Right atrium auricular region (tissue), 2 donors: ENCODE measurements at regions not wholly inside any gene's neighbourhood (a gene's known extent, or its start where the extent isn't known, plus 50 kb on each side); places are given as distances from the start of the nearest gene placed in this dataset.
"Not testable (repeated sequence)": the region's sequence is repeated elsewhere in the genome, so short reads cannot be mapped to it uniquely, and the experiment has no call there.

Source experiments
- DNase-seq: peaks from one replicate; pipeline ENCODE4 v3.0.0-alpha.2; 2019; ENCODE audit warnings: low spot score
- H3K27ac ChIP-seq, 2 donors: fragments of 200-600 bp; sonication (generic); 1 replicate in 1 of 2; 2 replicates in 1 of 2; pipeline ENCODE4 v1.5.1; 2016 to 2019
- H3K27me3 ChIP-seq, 2 donors: fragments of 200-600 bp; sonication (generic); one replicate each; pipeline versions ENCODE4 v1.5.1 to v1.6.0; 2017 to 2019
- H3K36me3 ChIP-seq: fragments of 200-600 bp; sonication (generic); one replicate; pipeline ENCODE4 v1.5.1; 2016
- H3K4me1 ChIP-seq, 2 donors: fragments of 200-600 bp; sonication (generic); one replicate each; pipeline versions ENCODE4 v1.5.1 to v1.6.0; 2017 to 2019
- H3K4me3 ChIP-seq, 2 donors: fragments of 200-600 bp; sonication (generic); 1 replicate in 1 of 2; 2 replicates in 1 of 2; pipeline ENCODE4 v1.5.1; 2017 to 2019; ENCODE audit warnings: mild to moderate bottlenecking in 1 of 2, moderate library complexity in 1 of 2
- H3K9me3 ChIP-seq, 2 donors: fragments of 200-600 bp; sonication (generic); one replicate each; pipeline ENCODE4 v1.5.1; 2019
- TF ChIP-seq, protein P1 (sequence below), 2 donors: fragments of 200-600 bp; sonication (generic); IDR thresholded peaks; one replicate each; pipeline ENCODE4 v1.5.1; 2019; ENCODE audit warnings: antibody characterized with exemption in 2 of 2

DNA sequence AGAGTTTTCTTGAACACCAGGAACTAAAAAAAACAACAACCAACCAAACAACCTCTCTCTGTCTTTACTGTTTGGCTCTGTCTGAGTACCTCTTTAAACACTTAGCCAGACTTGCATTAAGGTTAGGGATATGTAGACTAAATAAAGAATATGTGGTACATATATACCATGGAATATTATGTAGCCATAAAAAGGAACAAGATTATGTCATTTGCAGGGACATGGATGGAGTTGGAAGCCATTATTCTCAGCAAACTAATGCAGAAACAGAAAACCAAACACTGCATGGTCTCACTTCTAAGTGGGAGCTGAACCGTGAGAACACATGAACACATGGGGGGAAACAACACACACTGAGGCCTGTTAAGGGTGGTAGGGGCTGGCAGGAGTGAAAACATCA lies 116.0 kb upstream of the ANTXRL start:
- no peaks in the 10 kb centered on the region for H3K4me1 ChIP-seq
- DNase-seq: no peak
- TF ChIP-seq, protein P1, sequence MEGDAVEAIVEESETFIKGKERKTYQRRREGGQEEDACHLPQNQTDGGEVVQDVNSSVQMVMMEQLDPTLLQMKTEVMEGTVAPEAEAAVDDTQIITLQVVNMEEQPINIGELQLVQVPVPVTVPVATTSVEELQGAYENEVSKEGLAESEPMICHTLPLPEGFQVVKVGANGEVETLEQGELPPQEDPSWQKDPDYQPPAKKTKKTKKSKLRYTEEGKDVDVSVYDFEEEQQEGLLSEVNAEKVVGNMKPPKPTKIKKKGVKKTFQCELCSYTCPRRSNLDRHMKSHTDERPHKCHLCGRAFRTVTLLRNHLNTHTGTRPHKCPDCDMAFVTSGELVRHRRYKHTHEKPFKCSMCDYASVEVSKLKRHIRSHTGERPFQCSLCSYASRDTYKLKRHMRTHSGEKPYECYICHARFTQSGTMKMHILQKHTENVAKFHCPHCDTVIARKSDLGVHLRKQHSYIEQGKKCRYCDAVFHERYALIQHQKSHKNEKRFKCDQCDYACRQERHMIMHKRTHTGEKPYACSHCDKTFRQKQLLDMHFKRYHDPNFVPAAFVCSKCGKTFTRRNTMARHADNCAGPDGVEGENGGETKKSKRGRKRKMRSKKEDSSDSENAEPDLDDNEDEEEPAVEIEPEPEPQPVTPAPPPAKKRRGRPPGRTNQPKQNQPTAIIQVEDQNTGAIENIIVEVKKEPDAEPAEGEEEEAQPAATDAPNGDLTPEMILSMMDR (IDR thresholded peaks at IDR 0.05): no peak
- no peaks in the 10 kb centered on the region for H3K27me3 ChIP-seq
- H3K27ac ChIP-seq: no peak overlapping the region
- H3K4me3 ChIP-seq: no peak overlapping the region
- H3K9me3 ChIP-seq: peaks cover 0 to 21% of the 10 kb centered on the region in 2 donors
- H3K36me3 ChIP-seq: no peaks in the 10 kb centered on the region

DNA sequence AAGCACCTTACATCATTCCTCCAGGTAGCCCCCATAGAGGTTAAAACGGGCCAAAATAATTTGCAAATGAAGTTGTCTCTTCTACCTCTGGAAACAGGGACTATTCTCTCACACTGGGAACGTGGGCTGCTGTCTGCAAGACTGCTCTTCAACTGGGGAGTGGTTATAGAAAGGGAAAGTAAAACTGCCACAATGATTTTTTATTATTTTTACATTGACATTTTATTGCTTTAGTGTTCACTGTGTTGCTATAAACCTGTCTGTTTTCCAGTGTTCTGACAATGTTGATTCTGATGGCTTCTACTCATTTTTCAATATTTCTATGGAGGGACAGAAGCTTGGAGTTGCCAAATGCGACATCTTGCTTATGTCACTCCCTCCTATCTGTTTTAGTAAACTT lies 115.1 kb upstream of the ANTXRL start:
- TF ChIP-seq, protein P1 (IDR thresholded peaks at IDR 0.05): no peak
- Histone ChIP-seq H3K4me1 (no peaks in the 10 kb centered on the region), H3K27ac (no peak overlapping the region), H3K4me3 (no peak overlapping the region), H3K9me3 (peaks cover 0 to 21% of the 10 kb centered on the region in 2 donors), H3K27me3 (no peaks in the 10 kb centered on the region), H3K36me3 (no peaks in the 10 kb centered on the region)
- DNase-seq: no peak

DNA sequence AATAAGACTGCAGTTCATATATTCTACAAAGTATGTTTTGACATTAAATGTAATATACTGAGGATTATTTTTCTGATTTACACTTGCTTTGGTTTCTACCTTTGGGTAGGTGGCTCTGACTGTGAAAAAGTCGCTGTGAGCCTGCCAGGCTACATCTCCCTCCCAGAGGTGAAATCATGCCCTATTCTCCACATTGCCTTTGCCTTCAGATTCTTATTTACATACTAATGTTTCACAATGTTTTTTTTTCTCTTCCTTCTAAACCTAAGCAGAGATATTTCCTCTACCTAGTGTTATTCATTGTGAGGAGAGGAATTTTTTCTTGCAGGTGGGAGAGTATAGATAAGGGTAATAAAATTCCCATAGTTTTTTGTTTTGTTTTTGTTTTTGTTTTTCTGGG lies 111.5 kb upstream of the ANTXRL start:
- Histone ChIP-seq H3K9me3 (peaks cover 0 to 7% of the 10 kb centered on the region in 2 donors), H3K27me3 (no peaks in the 10 kb centered on the region), H3K36me3 (no peaks in the 10 kb centered on the region), H3K27ac (no peak overlapping the region), H3K4me3 (no peak overlapping the region), H3K4me1 (no peaks in the 10 kb centered on the region)
- TF ChIP-seq, protein P1 (IDR thresholded peaks at IDR 0.05): no peak
- no peak for DNase-seq

DNA sequence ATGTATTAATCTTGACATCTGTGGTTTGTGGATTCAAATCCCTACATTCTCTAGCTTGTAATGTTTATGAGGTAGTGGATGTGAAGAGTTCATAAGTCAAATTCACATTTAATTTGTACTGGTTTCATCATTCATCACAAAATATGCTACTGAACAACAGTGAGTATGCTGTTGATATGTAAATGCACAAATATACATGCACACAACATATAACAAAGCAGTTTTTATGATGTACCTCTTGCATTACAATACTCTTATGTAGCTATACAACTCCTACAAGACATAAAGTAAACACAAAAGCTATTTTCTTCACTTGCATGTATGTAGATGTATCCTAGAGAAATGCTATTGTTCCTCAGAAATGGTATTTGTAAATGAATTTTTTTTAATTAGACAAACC lies 111.0 kb upstream of the ANTXRL start:
- Histone ChIP-seq H3K27ac (no peak overlapping the region), H3K9me3 (peaks cover 0 to 2% of the 10 kb centered on the region in 2 donors), H3K4me1 (no peaks in the 10 kb centered on the region), H3K27me3 (no peaks in the 10 kb centered on the region), H3K4me3 (no peak overlapping the region), H3K36me3 (no peaks in the 10 kb centered on the region)
- TF ChIP-seq, protein P1 (IDR thresholded peaks at IDR 0.05): no peak
- DNase-seq: no peak

DNA sequence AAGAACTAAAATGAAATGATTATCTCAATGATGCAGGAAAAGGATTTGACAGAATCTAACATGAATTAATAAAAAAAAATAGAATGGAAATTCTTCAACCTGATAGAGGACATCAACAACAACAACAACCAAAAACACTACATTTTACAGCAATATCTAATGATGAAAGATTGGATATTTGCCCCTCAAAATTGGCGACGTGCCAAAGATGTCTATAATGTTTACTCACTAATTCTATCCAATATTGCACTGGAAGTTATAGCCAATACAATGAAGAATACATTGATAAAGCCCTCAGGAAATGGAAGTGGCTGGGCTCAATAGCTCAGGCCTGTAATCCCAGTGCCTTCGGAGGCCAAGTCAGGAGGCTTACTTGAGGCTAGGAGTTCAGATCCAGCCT lies 99.4 kb upstream of the ANTXRL start:
- not testable (repeated sequence) for DNase-seq, H3K4me3 ChIP-seq, H3K27me3 ChIP-seq, H3K9me3 ChIP-seq, H3K27ac ChIP-seq, H3K4me1 ChIP-seq, H3K36me3 ChIP-seq

DNA sequence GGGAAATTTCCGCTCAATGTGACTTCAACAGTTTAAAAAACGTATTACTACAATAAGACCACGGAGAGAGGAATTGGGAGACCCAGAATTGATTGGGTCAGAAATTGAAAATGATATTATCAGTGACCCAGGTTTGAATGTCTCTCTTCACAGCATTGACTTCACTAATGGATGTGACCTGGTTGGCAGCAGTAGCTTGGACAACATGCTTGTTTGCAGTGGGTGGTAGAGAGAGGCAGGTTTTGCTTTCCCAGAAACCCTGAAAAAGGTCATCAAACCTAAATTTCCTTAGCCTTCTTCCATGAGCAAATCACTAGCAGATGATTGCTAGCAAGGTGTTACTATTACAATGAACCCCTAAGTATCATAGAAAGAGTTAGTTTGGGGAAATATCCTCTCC lies 89.7 kb upstream of the ANTXRL start:
- no peaks in the 10 kb centered on the region for H3K4me1 ChIP-seq
- TF ChIP-seq, protein P1 (IDR thresholded peaks at IDR 0.05): no peak
- DNase-seq: no peak
- H3K9me3 ChIP-seq: no peaks in the 10 kb centered on the region
- no peak overlapping the region for H3K4me3 ChIP-seq
- H3K27ac ChIP-seq: no peak overlapping the region
- no peaks in the 10 kb centered on the region for H3K36me3 ChIP-seq
- H3K27me3 ChIP-seq: no peaks in the 10 kb centered on the region
